ENCODE measurements at regions not wholly inside any gene's neighbourhood (a gene's known extent, or its start where the extent isn't known, plus 50 kb on each side); places are given as distances from the start of the nearest gene placed in this dataset.

GRCh38 chr16:16938980-16939379 lies 531.8 kb downstream of the XYLT1 start:
- TF ChIP-seq CTCF (conservative IDR thresholded peaks at IDR 0.05 in 1 of 2, IDR thresholded peaks at IDR 0.05 in 1 of 2; ENCODE audit: low read depth in 1 of 2, low read length in 2 of 2) (no peak), EZH2 (IDR thresholded peaks at IDR 0.05; ENCODE audit: low read length, missing control alignments) (no peak)
